GM18909 (cell line): ENCODE measurements at regions not wholly inside any gene's neighbourhood (a gene's known extent, or its start where the extent isn't known, plus 50 kb on each side); places are given as distances from the start of the nearest gene placed in this dataset.

Experiments
- ATAC-seq: cut with Tn5 transposase; IDR thresholded peaks from one replicate; pipeline ENCODE4 v1.9.1; 2021; ENCODE audit warnings: mild to moderate bottlenecking; ENCODE audit not compliant: unreplicated experiment, poor library complexity

GRCh38 chr2:555164-555922, 121.9 kb downstream of the TMEM18 start:
- ATAC-seq: no peak

GRCh38 chr2:554444-554843, 122.8 kb downstream of the TMEM18 start:
- ATAC-seq: no peak

GRCh38 chr2:552906-553305, 124.3 kb downstream of the TMEM18 start:
- ATAC-seq: no peak

- ATAC-seq: no peak
Measured at GRCh38 chr2:551621-552020, 125.6 kb downstream of the TMEM18 start.

GRCh38 chr2:550860-551567, 126.2 kb downstream of the TMEM18 start:
- ATAC-seq: no peak

GRCh38 chr2:545711-546650, 131.2 kb downstream of the TMEM18 start:
- ATAC-seq: no peak

GRCh38 chr2:545228-545627, 132.0 kb downstream of the TMEM18 start:
- ATAC-seq: no peak

- ATAC-seq: no peak
Measured at GRCh38 chr2:538646-539045, 138.6 kb downstream of the TMEM18 start.

GRCh38 chr2:535222-535621, 142.0 kb downstream of the TMEM18 start:
- no peak for ATAC-seq

GRCh38 chr2:529852-530251, 147.4 kb downstream of the TMEM18 start:
- ATAC-seq: no peak

GRCh38 chr2:529424-529823, 147.8 kb downstream of the TMEM18 start:
- no peak for ATAC-seq

- ATAC-seq: no peak
Measured at GRCh38 chr2:527581-527980, 149.6 kb downstream of the TMEM18 start.

- ATAC-seq: no peak
Measured at GRCh38 chr2:526918-527317, 150.3 kb downstream of the TMEM18 start.

- no peak for ATAC-seq
Measured at GRCh38 chr2:525611-526010, 151.6 kb downstream of the TMEM18 start.

GRCh38 chr2:525021-525420, 152.2 kb downstream of the TMEM18 start:
- ATAC-seq: no peak

GRCh38 chr2:524442-524841, 152.8 kb downstream of the TMEM18 start:
- ATAC-seq: no peak

- ATAC-seq: no peak
Measured at GRCh38 chr2:523698-524270, 153.4 kb downstream of the TMEM18 start.

GRCh38 chr2:522776-523175, 154.4 kb downstream of the TMEM18 start:
- ATAC-seq: no peak

GRCh38 chr2:521853-522530, 155.2 kb downstream of the TMEM18 start:
- ATAC-seq: no peak
